ENCODE measurements at regions not wholly inside any gene's neighbourhood (a gene's known extent, or its start where the extent isn't known, plus 50 kb on each side); places are given as distances from the start of the nearest gene placed in this dataset.
A peak's percentile ranks its signal among the peaks of the same experiment; 100 is the strongest.
"Not testable (repeated sequence)": the region's sequence is repeated elsewhere in the genome, so short reads cannot be mapped to it uniquely, and the experiment has no call there.

GRCh38 chrX:850471-850916, 219.9 kb downstream of the SHOX start:
- Mint-ChIP-seq H3K27me3 (ENCODE audit: unreplicated experiment) (peaks cover 4% of the 10 kb centered on the region), H3K4me3 (ENCODE audit: unreplicated experiment) (no peak overlapping the region), H3K27ac (ENCODE audit: unreplicated experiment) (no peak overlapping the region), H3K36me3 (ENCODE audit: low read depth, unreplicated experiment) (peaks cover 14% of the 10 kb centered on the region), H3K9me3 (ENCODE audit: unreplicated experiment) (peaks cover 38% of the 10 kb centered on the region), H3K4me1 (ENCODE audit: unreplicated experiment) (no peaks in the 10 kb centered on the region)
- DNase-seq (ENCODE audit: low spot score), result no peak
- TF ChIP-seq, protein P1, sequence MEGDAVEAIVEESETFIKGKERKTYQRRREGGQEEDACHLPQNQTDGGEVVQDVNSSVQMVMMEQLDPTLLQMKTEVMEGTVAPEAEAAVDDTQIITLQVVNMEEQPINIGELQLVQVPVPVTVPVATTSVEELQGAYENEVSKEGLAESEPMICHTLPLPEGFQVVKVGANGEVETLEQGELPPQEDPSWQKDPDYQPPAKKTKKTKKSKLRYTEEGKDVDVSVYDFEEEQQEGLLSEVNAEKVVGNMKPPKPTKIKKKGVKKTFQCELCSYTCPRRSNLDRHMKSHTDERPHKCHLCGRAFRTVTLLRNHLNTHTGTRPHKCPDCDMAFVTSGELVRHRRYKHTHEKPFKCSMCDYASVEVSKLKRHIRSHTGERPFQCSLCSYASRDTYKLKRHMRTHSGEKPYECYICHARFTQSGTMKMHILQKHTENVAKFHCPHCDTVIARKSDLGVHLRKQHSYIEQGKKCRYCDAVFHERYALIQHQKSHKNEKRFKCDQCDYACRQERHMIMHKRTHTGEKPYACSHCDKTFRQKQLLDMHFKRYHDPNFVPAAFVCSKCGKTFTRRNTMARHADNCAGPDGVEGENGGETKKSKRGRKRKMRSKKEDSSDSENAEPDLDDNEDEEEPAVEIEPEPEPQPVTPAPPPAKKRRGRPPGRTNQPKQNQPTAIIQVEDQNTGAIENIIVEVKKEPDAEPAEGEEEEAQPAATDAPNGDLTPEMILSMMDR (IDR thresholded peaks at IDR 0.05; ENCODE audit: unreplicated experiment), result no peak

DNA sequence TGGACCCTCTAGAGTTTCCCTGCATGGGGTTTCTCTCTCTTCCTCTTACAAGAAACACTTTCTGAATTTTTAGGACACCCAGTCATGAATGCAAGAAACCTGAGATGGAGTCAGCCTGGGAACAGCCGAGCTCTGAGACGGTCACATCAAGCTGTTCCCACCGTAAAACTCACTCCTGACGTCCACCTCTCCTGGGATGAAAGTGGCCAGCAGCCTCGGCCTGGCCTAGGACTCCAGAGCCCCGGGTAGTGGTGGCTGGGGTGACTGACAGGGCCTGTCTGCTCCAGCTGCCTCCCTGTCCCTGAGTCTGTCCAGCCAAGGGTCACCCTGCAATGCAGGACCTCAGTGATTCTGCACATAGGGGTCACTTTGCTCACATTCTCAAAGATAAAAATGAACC, 217.8 kb downstream of the SHOX start:
- Mint-ChIP-seq H3K4me1 (ENCODE audit: unreplicated experiment) (no peaks in the 10 kb centered on the region), H3K27ac (ENCODE audit: unreplicated experiment) (no peak overlapping the region), H3K4me3 (ENCODE audit: unreplicated experiment) (no peak overlapping the region), H3K9me3 (ENCODE audit: unreplicated experiment) (peaks cover 35% of the 10 kb centered on the region), H3K36me3 (ENCODE audit: low read depth, unreplicated experiment) (peaks cover 14% of the 10 kb centered on the region), H3K27me3 (ENCODE audit: unreplicated experiment) (peaks cover 4% of the 10 kb centered on the region)
- TF ChIP-seq, protein P1 (IDR thresholded peaks at IDR 0.05; ENCODE audit: unreplicated experiment), result no peak
- DNase-seq (ENCODE audit: low spot score), result no peak

GRCh38 chrX:843306-843705, 212.7 kb downstream of the SHOX start:
- H3K4me1 Mint-ChIP-seq (ENCODE audit: unreplicated experiment), result no peaks in the 10 kb centered on the region
- no peak overlapping the region for H3K4me3 Mint-ChIP-seq (ENCODE audit: unreplicated experiment)
- DNase-seq (ENCODE audit: low spot score), result no peak
- H3K27ac Mint-ChIP-seq (ENCODE audit: unreplicated experiment), result no peak overlapping the region
- peaks cover 9% of the 10 kb centered on the region for H3K36me3 Mint-ChIP-seq (ENCODE audit: low read depth, unreplicated experiment)
- peaks cover 22% of the 10 kb centered on the region for H3K9me3 Mint-ChIP-seq (ENCODE audit: unreplicated experiment)
- TF ChIP-seq, protein P1 (IDR thresholded peaks at IDR 0.05; ENCODE audit: unreplicated experiment), result no peak
- H3K27me3 Mint-ChIP-seq (ENCODE audit: unreplicated experiment), result peaks cover 7% of the 10 kb centered on the region

GRCh38 chrX:840556-840955, 210.0 kb downstream of the SHOX start:
- H3K36me3 Mint-ChIP-seq (ENCODE audit: low read depth, unreplicated experiment), result peaks cover 9% of the 10 kb centered on the region
- H3K27me3 Mint-ChIP-seq (ENCODE audit: unreplicated experiment), result peaks cover 11% of the 10 kb centered on the region
- peaks cover 31% of the 10 kb centered on the region for H3K9me3 Mint-ChIP-seq (ENCODE audit: unreplicated experiment)
- TF ChIP-seq, protein P1 (IDR thresholded peaks at IDR 0.05; ENCODE audit: unreplicated experiment), result no peak
- DNase-seq (ENCODE audit: low spot score), result no peak
- no peaks in the 10 kb centered on the region for H3K4me1 Mint-ChIP-seq (ENCODE audit: unreplicated experiment)
- H3K4me3 Mint-ChIP-seq (ENCODE audit: unreplicated experiment), result no peak overlapping the region
- H3K27ac Mint-ChIP-seq (ENCODE audit: unreplicated experiment), result peak overlapping the region; percentile 70

GRCh38 chrX:838666-839065, 208.1 kb downstream of the SHOX start:
- H3K27ac Mint-ChIP-seq (ENCODE audit: unreplicated experiment); H3K4me1 Mint-ChIP-seq (ENCODE audit: unreplicated experiment); H3K4me3 Mint-ChIP-seq (ENCODE audit: unreplicated experiment); H3K36me3 Mint-ChIP-seq (ENCODE audit: low read depth, unreplicated experiment); DNase-seq (ENCODE audit: low spot score): not testable (repeated sequence)
- peaks cover 40% of the 10 kb centered on the region for H3K9me3 Mint-ChIP-seq (ENCODE audit: unreplicated experiment)
- H3K27me3 Mint-ChIP-seq (ENCODE audit: unreplicated experiment), result peaks cover 11% of the 10 kb centered on the region

- H3K27me3 Mint-ChIP-seq (ENCODE audit: unreplicated experiment); DNase-seq (ENCODE audit: low spot score); H3K4me1 Mint-ChIP-seq (ENCODE audit: unreplicated experiment); H3K27ac Mint-ChIP-seq (ENCODE audit: unreplicated experiment); H3K36me3 Mint-ChIP-seq (ENCODE audit: low read depth, unreplicated experiment); H3K4me3 Mint-ChIP-seq (ENCODE audit: unreplicated experiment): not testable (repeated sequence)
- peaks cover 38% of the 10 kb centered on the region for H3K9me3 Mint-ChIP-seq (ENCODE audit: unreplicated experiment)
Measured at GRCh38 chrX:835857-836256, 205.3 kb downstream of the SHOX start.

Measured in endothelial cell (in vitro differentiated cells).